ENCODE measurements at regions not wholly inside any gene's neighbourhood (a gene's known extent, or its start where the extent isn't known, plus 50 kb on each side); places are given as distances from the start of the nearest gene placed in this dataset.

- Histone ChIP-seq H4K20me1 (replicated peaks; ENCODE audit: insufficient read depth) (no peaks in the 10 kb centered on the region), H3K27ac (ENCODE audit: low read depth) (no peak overlapping the region), H3K27me3 (ENCODE audit: insufficient read depth) (no peaks in the 10 kb centered on the region), H2AFZ (no peak overlapping the region; the same call in 1 of the 2 replicates), H3F3A (replicated peaks; ENCODE audit: low read depth) (no peaks in the 10 kb centered on the region), H3K4me1 (ENCODE audit: insufficient read depth) (peaks cover 5% of the 10 kb centered on the region; the same call in 1 of the 2 replicates), H3K36me3 (ENCODE audit: insufficient read depth) (no peaks in the 10 kb centered on the region), H3K79me2 (replicated peaks; ENCODE audit: insufficient read depth) (no peaks in the 10 kb centered on the region), H3K4me2 (no peak overlapping the region), H3K9me2 (ENCODE audit: insufficient read depth) (peaks cover 23% of the 10 kb centered on the region), H3K4me3 (no peak overlapping the region)
- no peak for TF ChIP-seq NANOG (IDR thresholded peaks at IDR 0.05; ENCODE audit: borderline replicate concordance)
- TF ChIP-seq, protein P1, sequence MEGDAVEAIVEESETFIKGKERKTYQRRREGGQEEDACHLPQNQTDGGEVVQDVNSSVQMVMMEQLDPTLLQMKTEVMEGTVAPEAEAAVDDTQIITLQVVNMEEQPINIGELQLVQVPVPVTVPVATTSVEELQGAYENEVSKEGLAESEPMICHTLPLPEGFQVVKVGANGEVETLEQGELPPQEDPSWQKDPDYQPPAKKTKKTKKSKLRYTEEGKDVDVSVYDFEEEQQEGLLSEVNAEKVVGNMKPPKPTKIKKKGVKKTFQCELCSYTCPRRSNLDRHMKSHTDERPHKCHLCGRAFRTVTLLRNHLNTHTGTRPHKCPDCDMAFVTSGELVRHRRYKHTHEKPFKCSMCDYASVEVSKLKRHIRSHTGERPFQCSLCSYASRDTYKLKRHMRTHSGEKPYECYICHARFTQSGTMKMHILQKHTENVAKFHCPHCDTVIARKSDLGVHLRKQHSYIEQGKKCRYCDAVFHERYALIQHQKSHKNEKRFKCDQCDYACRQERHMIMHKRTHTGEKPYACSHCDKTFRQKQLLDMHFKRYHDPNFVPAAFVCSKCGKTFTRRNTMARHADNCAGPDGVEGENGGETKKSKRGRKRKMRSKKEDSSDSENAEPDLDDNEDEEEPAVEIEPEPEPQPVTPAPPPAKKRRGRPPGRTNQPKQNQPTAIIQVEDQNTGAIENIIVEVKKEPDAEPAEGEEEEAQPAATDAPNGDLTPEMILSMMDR (conservative IDR thresholded peaks at IDR 0.05; ENCODE audit: low read depth in 2 of 2), result no peak
- TF ChIP-seq ZNF114 (CRISPR knock-in tag; IDR thresholded peaks at IDR 0.05), result no peak
- no peak for TF ChIP-seq EZH2phosphoT487 (IDR thresholded peaks at IDR 0.05; ENCODE audit: unreplicated experiment)
- no peak for TF ChIP-seq ZNF462 (CRISPR knock-in tag; IDR thresholded peaks at IDR 0.05)
- no peak for TF ChIP-seq CREB1 (CRISPR knock-in tag; IDR thresholded peaks at IDR 0.05; ENCODE audit: low read depth)
- no peak for TF ChIP-seq ETS1 (IDR thresholded peaks at IDR 0.05)
- TF ChIP-seq ZNF331 (CRISPR knock-in tag; IDR thresholded peaks at IDR 0.05; ENCODE audit: low read depth), result no peak
- no peak for TF ChIP-seq STAT1 (IDR thresholded peaks at IDR 0.05; ENCODE audit: unreplicated experiment)
- TF ChIP-seq JUNB (IDR thresholded peaks at IDR 0.05; ENCODE audit: unreplicated experiment), result no peak
- TF ChIP-seq REST (IDR thresholded peaks at IDR 0.05; ENCODE audit: unreplicated experiment), result no peak
- no peak for TF ChIP-seq EZH2 (IDR thresholded peaks at IDR 0.05; ENCODE audit: low read depth, unreplicated experiment)
- no peak for TF ChIP-seq POLR2AphosphoS5 (IDR thresholded peaks at IDR 0.05; ENCODE audit: low read depth)
- Mint-ChIP-seq H3K9me3 (no peaks in the 10 kb centered on the region), H3K4me1 (peaks cover 10% of the 10 kb centered on the region), H3K36me3 (ENCODE audit: low read depth) (no peaks in the 10 kb centered on the region), H3K27me3 (ENCODE audit: insufficient read depth, low read depth, poor library complexity) (no peaks in the 10 kb centered on the region), H3K4me3 (no peak overlapping the region), H3K27ac (no peak overlapping the region; the same call in 1 of the 2 replicates)
- DNase-seq (ENCODE audit: low spot score) (no peak), ATAC-seq (no peak)
Observed at GRCh38 chr6:15921243-15921642, 207.6 kb upstream of the MYLIP start.
